Panc1 (cell line): ENCODE measurements at regions not wholly inside any gene's neighbourhood (a gene's known extent, or its start where the extent isn't known, plus 50 kb on each side); places are given as distances from the start of the nearest gene placed in this dataset.
"Not testable (repeated sequence)": the region's sequence is repeated elsewhere in the genome, so short reads cannot be mapped to it uniquely, and the experiment has no call there.

Experiments used
- ATAC-seq: fragments of 200-7000 bp; cut with Tn5 transposase; 2 replicates; pipeline ENCODE4 v1.9.1; 2020; ENCODE audit warnings: mild to moderate bottlenecking, moderate library complexity
- BruUV-seq: library from RNA; stranded (reverse); fragments of 400-500 nt; replicated peaks from 2 replicates; lab custom pipeline; 2021; lab: Mats Ljungman, UMichigan
- CTCF ChIA-PET: fragments of 300-600 bp; sonication (Branson Sonifier 250); formaldehyde crosslinking; loops from one replicate; lab custom pipeline; 2022; ENCODE audit warnings: antibody characterized with exemption; lab: Charles Lee
- POLR2A ChIA-PET: fragments of 300-600 bp; sonication (Branson Sonifier 250); formaldehyde crosslinking; loops from one replicate; lab custom pipeline; 2022; ENCODE audit warnings: antibody characterized with exemption; lab: Charles Lee
- DNase-seq: peaks from one replicate; pipeline ENCODE4 v3.0.0-alpha.2; 2010; ENCODE audit warnings: low read depth, low spot score
- H3K27ac ChIP-seq: 2 replicates; pipeline ENCODE4 v1.5.1; 2011; ENCODE audit warnings: mild to moderate bottlenecking, low read length, inconsistent platforms
- H3K27me3 ChIP-seq: fragments of 200-500 bp; sonication (Bioruptor generic); 2 replicates; pipeline ENCODE4 v1.6.0; 2014; ENCODE audit warnings: low read length, inconsistent platforms; ENCODE audit not compliant: control insufficient read depth, insufficient read depth
- H3K36me3 ChIP-seq: fragments of 200-500 bp; sonication (Bioruptor generic); 2 replicates; pipeline ENCODE4 v1.5.1; 2014; ENCODE audit warnings: inconsistent platforms, mild to moderate bottlenecking, low read length, moderate library complexity; ENCODE audit not compliant: control insufficient read depth, insufficient read depth
- H3K4me1 ChIP-seq: 2 replicates; pipeline ENCODE4 v1.5.1; 2011; ENCODE audit warnings: inconsistent platforms, mild to moderate bottlenecking, low read length, moderate library complexity; ENCODE audit not compliant: control insufficient read depth, insufficient read depth
- H3K4me3 ChIP-seq, 2 experiments: 2 replicates each; pipeline ENCODE4 v1.5.1; 2011 to 2012; ENCODE audit warnings: low read depth in 2 of 2, low read length in 2 of 2, mild to moderate bottlenecking in 2 of 2, inconsistent platforms in 1 of 2, moderate library complexity in 1 of 2
- H3K9me3 ChIP-seq: fragments of 200-500 bp; sonication (Bioruptor generic); 2 replicates; pipeline ENCODE4 v1.5.1; 2014; ENCODE audit warnings: low read depth, mild to moderate bottlenecking, inconsistent platforms, low read length, moderate library complexity; ENCODE audit not compliant: control insufficient read depth, insufficient read depth
- CTCF ChIP-seq: fragments of 450-650 bp; IDR thresholded peaks from 2 replicates; pipeline ENCODE4 v1.5.1; 2017; ENCODE audit warnings: mild to moderate bottlenecking
- POLR2AphosphoS5 ChIP-seq: IDR thresholded peaks from 2 replicates; pipeline ENCODE4 v1.6.1; 2012; ENCODE audit warnings: mild to moderate bottlenecking, low read depth, low read length, moderate library complexity
- SIN3A ChIP-seq: IDR thresholded peaks from 2 replicates; pipeline ENCODE4 v1.6.1; 2012; ENCODE audit warnings: low read depth, mild to moderate bottlenecking, low read length, moderate library complexity, borderline replicate concordance; ENCODE audit not compliant: insufficient read depth
- TCF7L2 ChIP-seq: IDR thresholded peaks from 2 replicates; pipeline ENCODE4 v1.6.1; 2011; ENCODE audit warnings: mild to moderate bottlenecking, low read depth, low read length, inconsistent platforms
- in situ Hi-C: cut with HindIII; loops from 2 replicates; pipeline ENCODE4 v1.10.0; 2016; ENCODE audit warnings: low sequenced_read_pairs, low pct_unique_long_range_greater_than_20kb
- intact Hi-C: fragments of 100-400 bp; cut with micrococcal nuclease; formaldehyde crosslinking; loops from one replicate; pipeline ENCODE4 v1.10.0; 2022; ENCODE audit not compliant: unreplicated experiment
- TF ChIP-seq, protein P1 (sequence below), 2 experiments: IDR thresholded peaks; 2 replicates each; pipeline ENCODE4 v1.6.1; 2011 to 2012; ENCODE audit warnings: low read depth in 2 of 2, control low read depth in 1 of 2, low read length in 1 of 2, mild to moderate bottlenecking in 1 of 2, moderate library complexity in 1 of 2; ENCODE audit not compliant: insufficient read depth in 1 of 2

- TF ChIP-seq, protein P1, sequence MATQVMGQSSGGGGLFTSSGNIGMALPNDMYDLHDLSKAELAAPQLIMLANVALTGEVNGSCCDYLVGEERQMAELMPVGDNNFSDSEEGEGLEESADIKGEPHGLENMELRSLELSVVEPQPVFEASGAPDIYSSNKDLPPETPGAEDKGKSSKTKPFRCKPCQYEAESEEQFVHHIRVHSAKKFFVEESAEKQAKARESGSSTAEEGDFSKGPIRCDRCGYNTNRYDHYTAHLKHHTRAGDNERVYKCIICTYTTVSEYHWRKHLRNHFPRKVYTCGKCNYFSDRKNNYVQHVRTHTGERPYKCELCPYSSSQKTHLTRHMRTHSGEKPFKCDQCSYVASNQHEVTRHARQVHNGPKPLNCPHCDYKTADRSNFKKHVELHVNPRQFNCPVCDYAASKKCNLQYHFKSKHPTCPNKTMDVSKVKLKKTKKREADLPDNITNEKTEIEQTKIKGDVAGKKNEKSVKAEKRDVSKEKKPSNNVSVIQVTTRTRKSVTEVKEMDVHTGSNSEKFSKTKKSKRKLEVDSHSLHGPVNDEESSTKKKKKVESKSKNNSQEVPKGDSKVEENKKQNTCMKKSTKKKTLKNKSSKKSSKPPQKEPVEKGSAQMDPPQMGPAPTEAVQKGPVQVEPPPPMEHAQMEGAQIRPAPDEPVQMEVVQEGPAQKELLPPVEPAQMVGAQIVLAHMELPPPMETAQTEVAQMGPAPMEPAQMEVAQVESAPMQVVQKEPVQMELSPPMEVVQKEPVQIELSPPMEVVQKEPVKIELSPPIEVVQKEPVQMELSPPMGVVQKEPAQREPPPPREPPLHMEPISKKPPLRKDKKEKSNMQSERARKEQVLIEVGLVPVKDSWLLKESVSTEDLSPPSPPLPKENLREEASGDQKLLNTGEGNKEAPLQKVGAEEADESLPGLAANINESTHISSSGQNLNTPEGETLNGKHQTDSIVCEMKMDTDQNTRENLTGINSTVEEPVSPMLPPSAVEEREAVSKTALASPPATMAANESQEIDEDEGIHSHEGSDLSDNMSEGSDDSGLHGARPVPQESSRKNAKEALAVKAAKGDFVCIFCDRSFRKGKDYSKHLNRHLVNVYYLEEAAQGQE (IDR thresholded peaks at IDR 0.05; ENCODE audit: insufficient read depth in 1 of 2, low read depth in 2 of 2, low read length in 1 of 2): no peak
- TF ChIP-seq SIN3A (no peak), POLR2AphosphoS5 (no peak), TCF7L2 (no peak), CTCF (no peak)
- CTCF ChIA-PET: no interaction called here
- Histone ChIP-seq H3K27ac (no peak overlapping the region), H3K36me3 (no peaks in the 10 kb centered on the region), H3K4me1 (no peaks in the 10 kb centered on the region), H3K9me3 (no peaks in the 10 kb centered on the region), H3K27me3 (no peaks in the 10 kb centered on the region; the same call in 1 of the 2 replicates), H3K4me3 (no peak overlapping the region)
- no peak for DNase-seq
- intact Hi-C loops: no loop called here
- in situ Hi-C loops: no loop called here
- no TSS peak for BruUV-seq
- POLR2A ChIA-PET: interaction anchor here (0.6 kb wide), 1 partner anchor 89 kb away, joined by 10 read pairs; no protein-coding TSS in a partner anchor
- ATAC-seq: no peak
These were observed 89.8 kb upstream of the C1GALT1C1 start for GRCh38 chrX:120719622-120720021.

GRCh38 chrX:120718969-120719368, 89.1 kb upstream of the C1GALT1C1 start:
- ChIA-PET CTCF (no interaction called here), POLR2A (interaction anchor here (0.7 kb wide), 1 partner anchor 242 kb away, joined by 4 read pairs; no protein-coding TSS in a partner anchor)
- in situ Hi-C loops: no loop called here
- Histone ChIP-seq H3K36me3 (no peaks in the 10 kb centered on the region), H3K9me3 (no peaks in the 10 kb centered on the region), H3K4me3 (no peak overlapping the region), H3K27me3 (no peaks in the 10 kb centered on the region; the same call in 1 of the 2 replicates), H3K27ac (no peak overlapping the region), H3K4me1 (no peaks in the 10 kb centered on the region)
- TF ChIP-seq POLR2AphosphoS5 (no peak), SIN3A (no peak), TCF7L2 (no peak), CTCF (no peak)
- TF ChIP-seq, protein P1 (IDR thresholded peaks at IDR 0.05; ENCODE audit: insufficient read depth in 1 of 2, low read depth in 2 of 2, low read length in 1 of 2): no peak
- no TSS peak for BruUV-seq
- ATAC-seq (no peak), DNase-seq (no peak)
- intact Hi-C loops: no loop called here

DNA sequence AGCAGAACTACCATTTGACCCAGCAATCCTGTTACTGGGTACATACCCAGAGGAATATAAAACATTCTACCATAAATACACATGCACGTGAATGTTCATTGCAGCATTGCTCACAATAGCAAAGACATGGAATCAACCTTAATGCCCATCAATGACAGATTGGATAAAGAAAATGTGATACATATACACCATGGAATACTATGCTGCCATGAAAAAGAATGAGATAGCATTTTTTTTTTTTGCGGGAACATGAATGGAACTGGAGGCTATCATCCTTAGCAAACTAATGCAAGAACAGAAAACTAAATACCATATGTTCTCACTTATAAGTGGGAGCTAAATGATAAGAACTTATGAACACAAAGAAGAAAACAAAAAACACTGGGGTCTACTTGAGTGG, 72.5 kb upstream of the C1GALT1C1 start:
- H3K36me3 ChIP-seq, CTCF ChIA-PET, H3K27ac ChIP-seq, H3K4me3 ChIP-seq, H3K4me1 ChIP-seq, intact Hi-C loops, BruUV-seq, DNase-seq, ATAC-seq, H3K9me3 ChIP-seq, in situ Hi-C loops, POLR2A ChIA-PET, H3K27me3 ChIP-seq: not testable (repeated sequence)
